NAMALWA (cell line): ENCODE measurements at regions not wholly inside any gene's neighbourhood (a gene's known extent, or its start where the extent isn't known, plus 50 kb on each side); places are given as distances from the start of the nearest gene placed in this dataset.
"Not testable (repeated sequence)": the region's sequence is repeated elsewhere in the genome, so short reads cannot be mapped to it uniquely, and the experiment has no call there.

Experiments used
- DNase-seq: peaks from one replicate; pipeline ENCODE4 v3.0.0-alpha.2; 2015; ENCODE audit warnings: low spot score

DNA sequence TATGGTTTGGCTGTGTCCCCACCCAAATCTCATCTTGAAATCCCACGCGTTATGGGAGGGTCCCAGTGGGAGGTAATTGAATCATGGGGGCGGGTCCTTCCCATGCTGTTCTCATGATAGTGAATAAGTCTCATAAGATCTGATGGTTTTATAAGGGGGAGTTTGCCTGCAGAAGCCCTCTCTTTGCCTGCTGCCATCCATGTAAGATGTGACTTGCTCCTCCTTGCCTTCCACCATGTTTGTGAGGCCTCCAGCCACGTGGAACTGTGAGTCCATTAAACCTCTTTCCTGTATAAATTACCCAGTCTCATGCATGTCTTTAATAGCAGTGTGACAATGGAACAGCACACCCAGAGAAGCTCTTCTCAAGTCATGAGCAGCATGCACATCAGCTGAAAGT is 119.1 kb upstream of the CARD11 start:
- not testable (repeated sequence) for DNase-seq

DNA sequence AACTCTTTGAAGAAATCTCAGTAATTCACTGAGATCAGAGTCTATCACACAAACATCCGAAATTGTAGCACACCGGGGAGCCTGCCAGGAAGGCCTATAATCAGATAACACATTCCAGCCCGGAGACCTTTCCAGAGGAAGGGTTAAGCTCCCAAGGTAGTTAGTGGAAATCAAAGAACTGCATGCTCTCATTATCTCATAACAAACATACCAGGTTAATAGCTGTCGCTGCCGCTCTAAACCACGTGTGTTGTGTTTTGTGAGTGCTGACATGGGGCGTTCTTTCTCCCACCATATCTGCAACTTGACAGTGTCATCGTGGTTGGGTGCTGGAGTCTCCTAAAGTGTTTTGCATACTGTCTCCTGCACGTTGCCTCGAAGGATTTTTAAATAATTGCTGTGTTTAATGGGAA is 120.7 kb upstream of the CARD11 start:
- no peak for DNase-seq

DNA sequence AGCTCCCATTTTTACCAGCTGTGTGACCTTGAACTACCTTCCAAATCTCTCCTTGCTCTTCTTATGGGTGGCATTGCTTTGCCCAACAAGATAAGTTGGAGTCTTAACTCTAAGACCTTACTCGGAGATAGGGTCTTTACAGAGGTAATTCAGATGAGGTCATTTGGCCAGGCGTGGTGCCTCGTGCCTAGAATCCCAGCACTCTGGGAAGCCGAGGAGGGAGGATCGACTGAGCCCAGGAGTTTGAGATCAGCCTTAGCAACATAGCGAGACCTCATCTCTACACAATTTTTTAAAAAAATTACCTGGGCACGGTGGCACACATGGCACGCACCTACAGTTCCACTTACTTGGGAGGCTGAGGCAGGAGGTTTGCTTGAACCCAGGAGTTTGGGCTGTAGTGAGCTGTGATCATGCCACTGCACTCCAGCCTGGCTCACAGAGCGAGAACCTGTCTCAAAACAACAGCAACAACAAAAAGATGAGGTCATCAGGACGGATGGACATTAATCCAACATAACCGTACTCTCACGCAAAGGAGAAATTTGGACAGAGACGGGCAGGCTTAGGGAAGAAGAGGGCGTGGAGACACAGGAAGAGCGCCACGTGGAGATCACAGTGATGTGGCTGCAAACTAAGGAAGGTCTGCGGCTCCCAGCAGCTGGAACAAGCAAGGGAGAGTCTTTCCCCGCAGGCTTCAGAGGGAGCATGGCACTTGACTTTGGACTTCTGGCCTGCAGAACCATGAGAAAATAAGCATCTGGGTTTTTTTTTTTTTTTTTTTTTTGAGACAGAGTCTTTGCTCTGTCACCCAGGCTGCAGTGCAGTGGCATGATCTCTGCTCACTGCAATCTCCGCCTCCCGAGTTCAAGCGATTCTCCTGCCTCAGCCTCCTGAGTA is 122.3 kb upstream of the CARD11 start:
- no peak for DNase-seq

DNA sequence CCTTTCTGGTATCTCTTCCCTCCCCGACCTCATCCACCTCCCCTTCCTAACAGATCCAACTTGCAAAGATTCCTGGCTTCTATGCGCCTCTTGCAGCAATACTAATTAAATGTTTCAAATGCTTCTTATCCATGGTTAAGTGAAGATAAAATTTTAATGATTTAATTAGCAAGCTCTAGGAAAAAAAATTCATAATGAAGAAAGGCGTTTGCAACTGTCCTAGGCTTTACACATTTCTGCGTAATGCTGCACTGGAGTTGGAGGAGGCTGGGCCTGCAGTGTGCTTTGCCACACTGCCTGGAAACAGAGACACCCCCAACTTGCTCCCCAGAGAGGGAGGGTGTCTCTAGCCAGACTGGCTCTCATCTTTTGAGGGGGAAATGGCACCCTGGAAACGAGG is 123.9 kb upstream of the CARD11 start:
- DNase-seq: no peak

DNA sequence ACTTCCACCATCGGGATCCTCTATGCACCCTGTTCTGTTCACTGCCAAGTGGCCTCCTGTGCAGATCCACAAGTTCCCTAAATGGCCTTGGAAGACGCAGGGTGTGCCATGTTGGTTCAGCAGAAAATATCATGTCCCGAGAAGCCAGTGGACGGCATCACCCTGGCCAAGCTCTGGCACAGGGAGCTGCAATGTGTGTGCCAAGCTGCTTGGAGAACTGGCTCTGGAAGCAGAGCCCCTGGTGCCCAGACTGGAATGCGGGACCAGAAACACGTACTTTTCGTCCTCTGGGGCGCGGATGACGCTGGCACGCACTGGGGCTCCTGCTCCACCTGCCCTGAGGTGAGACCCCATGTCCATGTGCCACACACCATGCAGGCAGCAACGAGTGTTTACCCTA is 124.7 kb upstream of the CARD11 start:
- no peak for DNase-seq

DNA sequence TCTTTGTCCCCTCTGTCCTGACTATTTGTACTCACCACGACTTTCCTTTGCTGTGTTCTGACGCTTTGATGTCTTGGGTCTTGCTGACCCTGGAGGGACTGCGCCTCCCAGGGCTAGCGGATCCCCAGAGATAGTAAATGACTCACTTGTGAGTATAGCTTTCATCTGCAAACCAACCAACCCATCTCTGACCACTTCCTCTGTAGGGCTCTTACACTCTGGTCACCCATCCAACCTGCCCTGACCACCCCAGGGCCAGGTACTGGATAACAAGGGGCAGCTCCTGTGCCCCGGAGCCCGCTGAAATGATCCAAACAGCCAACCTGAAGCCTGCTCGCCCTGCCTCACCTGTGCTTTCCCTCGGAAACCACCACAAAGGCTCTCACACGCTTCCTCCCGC is 125.2 kb upstream of the CARD11 start:
- no peak for DNase-seq

DNA sequence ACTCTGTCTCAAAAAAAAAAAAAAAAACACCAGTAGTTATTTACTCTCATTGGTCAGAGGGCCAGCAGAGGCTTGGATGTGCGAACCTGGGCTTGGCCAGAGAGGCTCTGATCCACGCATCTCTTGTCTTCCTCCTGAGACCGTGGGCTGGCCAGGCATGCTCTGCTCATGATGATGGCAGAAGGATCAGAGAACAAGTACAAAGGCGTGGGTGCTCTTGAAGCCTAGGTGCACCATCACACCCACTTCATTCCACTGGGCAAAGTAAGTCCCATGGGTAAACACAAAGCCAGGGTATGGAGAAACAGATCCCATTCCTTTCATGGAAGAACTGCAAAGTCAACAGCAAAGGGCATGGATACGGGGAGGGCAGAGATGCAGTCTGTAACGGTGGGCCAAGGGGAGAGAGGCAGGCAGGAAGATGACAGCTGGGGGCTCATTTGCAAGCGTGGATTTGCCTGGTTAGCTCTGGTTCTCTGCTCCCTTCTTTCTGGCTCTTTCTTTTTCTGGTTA is 128.2 kb upstream of the SDK1 start:
- no peak for DNase-seq

DNA sequence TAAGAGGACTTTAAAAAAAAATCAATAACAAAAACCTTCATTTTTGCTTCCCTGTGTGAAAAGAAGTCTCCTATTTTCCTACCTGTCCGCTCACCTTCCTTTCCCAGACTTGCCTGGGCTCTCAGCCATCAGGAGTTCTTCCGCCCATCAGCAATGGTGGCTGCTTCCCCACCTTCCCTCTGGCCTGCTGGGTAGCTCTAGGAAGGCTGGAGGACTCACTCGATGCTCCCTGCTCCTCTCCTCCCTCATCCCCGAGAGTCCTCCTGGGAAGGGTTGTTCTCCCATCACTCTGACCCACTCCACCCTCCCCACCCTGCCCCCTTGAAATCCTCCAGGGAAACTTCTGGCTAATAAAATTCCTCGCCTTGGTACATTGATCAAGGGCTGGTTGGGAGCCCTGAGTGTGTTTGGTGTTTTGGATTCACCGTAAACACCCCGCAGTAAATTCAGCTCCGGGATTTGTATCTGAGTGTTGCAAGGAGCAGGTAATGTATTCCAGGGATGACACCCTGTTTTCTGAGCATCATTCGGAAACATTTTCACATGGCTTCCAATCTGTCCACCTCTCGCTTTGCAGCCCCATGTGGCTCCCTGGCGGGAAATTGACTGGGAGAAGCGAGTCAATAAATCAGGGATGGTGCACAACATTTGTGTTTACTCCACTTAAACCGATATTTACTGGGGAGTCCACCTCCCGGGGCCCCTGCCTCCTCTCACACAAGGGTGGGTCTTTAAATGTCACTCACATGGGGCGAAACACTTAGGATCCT is 126.4 kb upstream of the SDK1 start:
- DNase-seq: no peak

DNA sequence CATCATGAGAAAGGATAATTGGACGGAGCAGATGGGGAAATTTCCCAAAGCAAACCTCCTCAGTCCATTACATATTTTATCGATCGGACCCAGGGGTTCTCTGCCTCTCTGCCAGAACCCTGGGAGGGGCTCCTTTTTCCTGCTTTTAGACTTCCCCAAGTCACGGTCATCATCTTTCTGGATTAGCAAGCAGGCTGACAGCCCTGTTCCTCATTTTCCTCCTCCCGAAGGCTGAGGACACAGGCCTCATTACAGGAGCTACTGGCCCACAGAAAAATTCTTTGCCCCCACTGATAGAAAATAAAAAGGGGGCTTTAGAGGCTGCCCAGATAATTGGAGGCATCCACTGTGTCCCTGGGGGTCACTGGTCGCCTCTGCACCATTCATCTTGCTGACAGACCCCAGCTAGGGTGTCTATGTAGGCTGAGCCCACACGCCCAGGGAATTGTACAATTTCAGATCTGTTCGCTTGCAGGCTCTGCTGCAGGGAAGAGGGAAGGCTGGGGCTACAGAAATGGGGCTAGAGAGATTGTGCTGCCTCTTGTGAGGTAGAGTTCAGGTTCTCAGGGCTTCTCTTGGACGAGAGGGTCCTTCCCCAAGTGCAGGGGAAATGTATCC is 125.7 kb upstream of the SDK1 start:
- no peak for DNase-seq

DNA sequence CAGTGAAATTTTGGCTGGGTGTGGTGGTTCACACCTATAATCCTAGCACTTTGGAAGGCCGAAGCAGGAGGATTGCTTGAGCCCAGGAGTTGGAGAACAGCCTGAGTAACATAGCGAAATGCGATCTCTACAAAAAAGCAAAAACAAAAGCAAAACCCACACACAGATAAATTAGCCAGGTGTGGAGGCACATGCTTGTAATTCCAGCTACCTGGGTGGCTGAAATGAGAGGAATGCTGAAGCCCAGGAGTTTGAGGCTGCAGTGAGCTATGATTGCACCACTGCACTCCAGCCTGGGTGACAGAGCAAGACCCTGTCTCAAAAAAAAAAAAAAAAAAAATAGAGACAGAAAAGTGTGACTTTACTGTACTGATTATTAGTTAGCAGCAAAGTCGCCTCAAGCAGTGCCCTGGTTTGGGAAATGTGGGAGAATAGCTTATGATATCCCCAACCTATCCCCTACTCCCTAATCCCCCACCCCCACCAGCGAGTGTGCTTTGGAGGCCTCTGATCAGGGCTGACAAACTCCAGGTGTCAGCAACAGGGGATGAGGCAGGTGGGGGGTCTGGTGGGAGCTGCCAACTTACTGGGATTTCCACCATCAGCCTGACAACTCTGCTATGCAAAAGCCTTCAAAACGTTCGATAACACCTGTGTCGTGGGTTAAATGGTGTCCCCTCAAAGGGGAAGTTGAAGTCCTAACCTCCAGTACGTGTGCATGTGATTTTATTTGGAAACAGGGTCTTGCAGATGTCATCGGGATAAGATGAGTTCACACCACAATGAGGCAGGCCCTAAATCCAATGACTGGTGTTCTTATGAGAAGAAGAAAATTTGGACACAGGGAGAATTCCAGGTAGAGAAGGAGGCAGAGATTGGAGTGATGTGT is 124.7 kb upstream of the SDK1 start:
- peak; percentile 30 for DNase-seq

DNA sequence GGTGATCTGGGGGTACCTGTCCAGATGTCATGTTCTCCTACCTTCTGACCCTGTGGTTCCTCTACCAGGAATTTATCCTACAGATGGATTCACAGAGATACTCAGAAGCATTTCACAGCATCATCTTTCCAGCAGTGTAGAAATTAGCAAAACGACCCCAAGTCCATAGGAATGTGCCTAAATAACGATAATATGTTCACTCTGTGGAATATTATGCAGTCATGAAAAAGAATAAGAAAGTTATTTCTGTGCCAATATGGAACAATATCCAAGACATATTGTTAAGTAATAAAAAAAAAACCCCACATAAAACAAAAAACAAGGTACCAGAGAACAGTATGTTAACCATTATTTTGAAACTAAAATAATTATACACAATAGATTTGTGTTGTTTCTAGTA is 123.8 kb upstream of the SDK1 start:
- DNase-seq: no peak

DNA sequence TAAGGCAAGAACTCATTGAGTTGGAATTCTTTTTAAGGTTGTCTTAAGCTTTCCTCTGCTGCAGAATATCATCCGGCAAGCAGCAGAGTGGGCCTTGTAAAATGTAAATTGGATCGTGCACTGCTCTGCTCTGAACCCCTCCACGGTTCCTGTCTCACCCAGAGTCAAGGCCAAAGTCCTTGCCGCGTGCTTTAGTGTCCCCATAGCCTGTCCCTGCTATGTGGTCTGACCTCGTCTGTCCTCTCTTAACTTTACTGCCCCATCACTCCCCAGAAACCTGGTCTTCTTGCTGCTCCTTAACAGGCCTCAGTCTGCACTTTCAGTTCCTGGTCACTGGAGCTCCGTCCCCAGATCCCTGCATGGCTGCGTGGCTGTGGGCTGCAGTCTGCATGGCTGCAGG is 121.6 kb upstream of the SDK1 start:
- no peak for DNase-seq

DNA sequence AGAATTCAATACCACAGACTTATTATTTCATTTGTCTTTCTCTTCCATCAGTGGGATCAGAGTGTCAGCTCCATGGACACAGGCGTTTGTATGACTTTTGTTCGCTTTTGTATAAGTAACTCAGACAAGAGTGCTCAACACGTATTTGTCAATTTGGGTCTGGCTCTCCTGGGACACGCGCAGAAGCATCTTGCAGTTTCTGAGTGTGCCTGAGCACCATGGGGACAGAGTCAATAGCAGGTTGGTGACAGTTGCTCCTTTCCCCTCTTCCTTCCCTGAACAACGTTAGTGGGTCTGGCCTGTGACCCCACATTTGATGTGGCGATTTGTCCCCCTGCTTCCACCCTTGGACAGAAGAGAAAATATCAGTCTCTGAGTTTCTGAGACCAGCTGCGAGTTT is 120.4 kb upstream of the SDK1 start:
- no peak for DNase-seq

DNA sequence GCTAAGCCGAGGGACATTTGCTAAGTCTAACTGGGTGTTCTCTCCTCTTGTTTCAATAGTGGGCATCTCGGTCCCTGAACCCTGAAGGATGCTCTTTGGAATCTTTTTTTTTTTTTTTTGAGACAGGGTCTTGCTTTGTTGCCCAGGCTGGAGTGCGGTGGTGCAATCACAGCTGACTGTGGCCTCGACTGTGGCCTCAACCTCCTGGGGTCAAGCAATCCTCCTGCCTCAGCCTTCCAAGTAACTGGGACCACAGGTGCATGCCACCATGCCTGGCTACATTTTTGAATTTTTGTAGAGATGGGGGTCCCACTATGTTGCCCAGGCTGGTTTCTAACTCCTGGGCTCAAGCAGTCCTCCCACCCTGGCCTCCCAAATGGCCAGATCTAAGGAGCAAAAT is 119.0 kb upstream of the SDK1 start:
- not testable (repeated sequence) for DNase-seq

DNA sequence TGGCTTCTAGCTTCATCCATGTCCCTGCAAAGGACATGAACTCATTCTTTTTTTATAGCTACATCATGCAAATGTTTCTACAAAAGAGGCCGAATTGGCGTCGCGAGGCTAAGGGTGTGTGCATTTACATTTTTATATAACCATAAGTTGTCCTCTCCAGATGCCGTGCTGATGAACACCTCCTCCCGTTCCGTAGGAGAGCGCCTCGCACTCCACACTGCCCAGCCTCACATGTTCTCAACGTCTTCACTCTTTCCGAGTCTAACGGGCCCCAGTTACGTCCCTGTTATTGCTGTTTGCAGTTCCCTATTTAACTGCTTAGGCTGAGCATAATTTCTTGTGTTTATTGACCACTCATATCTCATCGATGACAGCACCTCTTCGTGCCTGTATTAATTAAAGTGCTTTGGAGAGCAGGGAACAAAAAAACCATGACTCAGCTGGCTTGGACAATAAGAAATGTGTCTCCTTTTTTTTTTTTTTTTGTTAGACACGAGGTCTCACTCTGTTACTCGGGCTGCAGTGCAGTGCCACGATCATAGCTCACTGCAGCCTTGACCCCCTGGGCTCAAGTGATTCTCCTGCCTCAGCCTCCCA is 113.5 kb upstream of the SDK1 start:
- DNase-seq: no peak

DNA sequence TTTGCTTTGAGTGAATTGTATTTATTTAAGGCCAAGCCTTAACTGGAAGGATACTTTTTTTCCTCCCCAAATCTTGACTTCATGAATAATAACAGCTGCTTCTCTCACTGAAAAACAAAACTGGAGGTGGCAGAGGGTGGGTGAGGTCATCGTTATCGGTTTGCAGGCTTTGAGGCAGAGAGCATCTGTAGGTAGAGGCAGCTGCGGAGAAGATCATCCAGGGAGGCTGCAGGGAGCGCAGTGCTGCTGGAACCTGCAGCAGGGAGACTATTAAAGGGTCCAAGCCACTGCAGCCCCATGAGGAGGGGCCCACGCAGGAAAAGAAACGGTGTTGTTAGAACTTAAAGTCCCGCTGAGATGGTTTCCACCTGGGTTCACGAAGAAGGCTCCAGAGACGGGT is 112.1 kb upstream of the SDK1 start:
- DNase-seq: no peak

DNA sequence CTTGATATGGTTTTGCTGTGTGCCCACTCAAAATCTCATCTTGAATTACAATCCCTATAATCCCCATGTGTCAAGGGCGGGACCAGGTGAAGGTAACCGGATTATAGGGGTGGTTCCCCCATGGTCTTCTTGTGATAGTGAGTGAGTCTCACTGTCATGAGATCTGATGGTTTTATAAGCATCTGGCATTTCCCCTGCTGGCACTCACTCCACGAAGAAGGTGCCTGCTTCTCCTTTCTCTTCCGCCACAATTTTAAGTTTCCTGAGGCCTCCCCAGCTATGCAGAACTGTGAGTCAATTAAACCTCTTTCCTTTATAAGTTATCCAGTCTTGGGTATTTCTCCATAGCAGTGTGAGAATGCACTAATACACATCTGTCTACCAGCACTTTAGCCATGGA is 109.5 kb upstream of the SDK1 start:
- DNase-seq: no peak

DNA sequence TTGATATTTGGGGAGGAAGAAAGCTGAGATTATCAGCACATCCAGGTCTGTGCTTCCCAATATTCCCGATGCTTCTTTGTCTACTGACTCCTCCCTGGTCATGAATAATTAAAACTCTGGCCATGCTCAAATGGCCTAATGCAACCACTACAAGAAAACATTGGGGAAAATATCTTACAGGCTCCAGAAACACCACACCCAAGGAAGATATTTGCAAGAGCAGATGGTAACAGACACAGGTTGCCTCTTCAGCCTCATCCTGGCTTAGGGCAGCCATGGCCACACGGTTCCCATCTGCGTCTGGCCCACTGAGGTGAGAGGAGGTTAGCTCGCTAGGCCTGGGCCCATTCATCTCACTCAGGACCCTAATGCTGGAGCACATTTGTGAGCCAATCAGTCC is 108.4 kb upstream of the SDK1 start:
- DNase-seq: no peak

DNA sequence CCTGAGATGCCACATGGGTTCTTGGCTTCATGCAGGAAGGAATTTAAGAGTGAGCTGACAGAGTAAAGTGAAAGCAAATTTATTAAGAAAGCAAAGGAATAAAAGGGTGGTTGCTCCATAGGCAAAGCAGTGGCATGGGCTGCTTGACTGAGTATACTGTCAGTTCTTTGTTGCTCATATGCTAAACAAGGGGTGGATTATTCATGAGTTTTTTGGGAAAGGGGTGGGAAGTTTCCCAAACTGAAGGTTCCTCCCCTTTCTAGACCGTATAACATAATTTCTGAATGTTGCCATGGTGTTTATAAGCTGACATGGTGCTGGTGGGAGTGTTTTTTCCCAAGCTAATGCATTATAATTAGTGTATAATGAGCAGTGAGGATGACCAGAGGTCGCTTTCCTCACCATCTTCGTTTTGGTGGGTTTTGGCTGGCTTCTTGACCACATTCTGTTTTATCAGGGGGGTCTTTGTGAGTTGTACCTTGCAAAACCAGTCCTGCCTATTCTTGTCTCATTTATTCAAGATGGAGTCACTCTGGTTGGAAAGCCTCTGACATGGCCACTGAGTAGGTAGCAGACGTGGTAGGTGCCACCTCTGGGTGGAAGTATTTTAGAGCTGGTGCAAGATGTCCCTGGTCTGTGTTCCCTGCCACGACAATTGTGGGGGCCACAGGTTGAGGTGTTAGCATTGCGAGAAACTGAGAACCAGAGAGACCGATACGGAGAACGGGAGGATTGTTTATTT is 107.5 kb upstream of the SDK1 start:
- no peak for DNase-seq

DNA sequence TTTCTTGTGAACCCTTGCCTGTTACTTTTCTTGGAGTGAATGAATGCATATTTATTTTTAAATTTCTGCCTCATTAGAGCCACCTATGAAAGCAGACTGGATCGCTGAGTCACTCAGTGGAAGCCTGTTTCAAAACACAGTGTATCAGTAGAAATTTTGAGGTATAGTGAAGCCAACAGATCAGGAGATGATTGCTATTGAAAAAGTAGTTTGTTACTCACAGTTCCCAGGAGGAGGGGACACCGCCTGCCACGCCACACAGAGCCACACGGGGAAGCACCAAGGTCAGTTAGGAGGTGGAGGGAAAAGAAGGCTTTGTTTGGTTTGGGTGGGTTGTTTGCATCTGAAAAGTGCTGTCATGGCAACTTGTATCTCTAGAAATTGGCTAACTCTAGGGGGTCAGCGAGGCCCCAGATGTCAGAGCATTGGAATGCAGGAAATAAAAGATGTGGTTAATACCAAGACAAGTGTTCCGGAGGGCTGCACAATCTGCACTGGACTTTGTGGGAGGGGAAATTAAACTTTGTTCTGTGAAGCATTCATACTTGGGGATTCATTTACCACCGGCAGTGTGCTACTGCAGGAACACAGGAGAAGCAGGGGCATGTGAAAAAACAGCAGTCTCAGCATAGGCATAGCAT is 106.4 kb upstream of the SDK1 start:
- DNase-seq: peak; percentile 25
